GM12875 (cell line): ENCODE measurements at regions not wholly inside any gene's neighbourhood (a gene's known extent, or its start where the extent isn't known, plus 50 kb on each side); places are given as distances from the start of the nearest gene placed in this dataset.

Experiments
- H3K4me3 ChIP-seq: one replicate; pipeline ENCODE4 v1.5.1; 2011; ENCODE audit warnings: low read depth, low read length, control low read depth
- CTCF ChIP-seq: IDR thresholded peaks from 2 replicates; pipeline ENCODE4 v1.5.1; 2011; ENCODE audit warnings: low read depth, mild to moderate bottlenecking, control low read depth, inconsistent platforms, low read length, moderate library complexity, borderline replicate concordance; ENCODE audit not compliant: insufficient read depth

DNA sequence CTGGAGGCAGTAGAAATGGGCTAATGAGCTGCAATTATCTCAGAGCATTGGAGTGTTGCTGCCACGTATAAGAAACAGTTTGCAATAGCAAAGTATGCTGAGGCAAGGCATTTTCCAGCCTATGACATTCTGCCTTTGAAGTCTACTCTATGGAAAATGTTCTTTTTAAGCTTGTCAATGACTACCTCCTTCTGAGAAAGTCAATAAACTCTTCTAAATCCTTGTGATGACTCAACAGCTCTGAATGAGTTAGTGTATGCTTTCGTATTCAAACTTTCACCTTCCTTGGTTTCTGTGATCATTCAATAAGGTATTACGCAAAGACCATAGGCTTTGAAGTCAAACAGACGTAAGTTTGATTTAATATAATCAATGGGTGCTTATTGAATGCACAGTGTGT, 111.2 kb downstream of the CAPZA3 start:
- no peak overlapping the region for H3K4me3 ChIP-seq
- TF ChIP-seq CTCF, result no peak

- H3K4me3 ChIP-seq, result no peak overlapping the region
- TF ChIP-seq CTCF, result no peak
Observed at GRCh38 chr12:18849761-18850160, 111.8 kb downstream of the CAPZA3 start.

DNA sequence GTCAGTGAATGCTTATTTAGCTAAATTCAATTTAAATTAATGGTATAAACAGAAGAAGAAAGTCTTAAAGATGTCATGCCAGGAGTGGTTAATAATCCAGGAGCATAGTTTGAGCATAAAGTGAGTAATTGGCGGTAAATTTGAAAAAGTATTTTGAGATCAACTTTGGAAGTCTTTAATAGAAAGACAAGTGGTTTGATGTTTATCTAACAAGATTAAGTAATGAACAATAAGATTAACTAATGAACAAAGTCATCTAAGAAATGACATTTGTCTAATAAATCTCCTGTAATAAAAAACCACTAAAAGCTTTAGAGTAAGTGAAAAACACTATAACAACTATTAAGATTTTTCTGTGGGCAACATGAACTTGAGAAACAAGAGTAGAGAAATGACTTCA, 112.8 kb downstream of the CAPZA3 start:
- no peak overlapping the region for H3K4me3 ChIP-seq
- no peak for TF ChIP-seq CTCF

DNA sequence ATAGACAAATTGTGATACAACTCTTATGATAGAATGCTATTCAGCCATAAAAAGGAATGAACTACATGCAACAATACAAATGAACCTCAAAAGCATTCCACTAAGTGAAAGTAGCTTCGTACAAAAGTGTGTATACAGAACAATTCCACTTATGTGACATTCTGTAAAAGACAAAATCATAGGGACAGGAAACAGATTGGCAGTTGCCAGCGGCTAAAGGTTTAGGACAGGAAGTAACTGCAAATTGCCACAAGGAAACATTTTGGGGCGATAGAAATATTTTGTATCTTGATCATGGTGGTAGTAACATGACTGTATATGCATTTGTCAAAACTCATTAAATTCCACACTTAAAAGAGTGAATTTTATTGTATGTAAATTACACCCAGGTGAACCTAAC, 113.4 kb downstream of the CAPZA3 start:
- no peak for TF ChIP-seq CTCF
- H3K4me3 ChIP-seq, result no peak overlapping the region

DNA sequence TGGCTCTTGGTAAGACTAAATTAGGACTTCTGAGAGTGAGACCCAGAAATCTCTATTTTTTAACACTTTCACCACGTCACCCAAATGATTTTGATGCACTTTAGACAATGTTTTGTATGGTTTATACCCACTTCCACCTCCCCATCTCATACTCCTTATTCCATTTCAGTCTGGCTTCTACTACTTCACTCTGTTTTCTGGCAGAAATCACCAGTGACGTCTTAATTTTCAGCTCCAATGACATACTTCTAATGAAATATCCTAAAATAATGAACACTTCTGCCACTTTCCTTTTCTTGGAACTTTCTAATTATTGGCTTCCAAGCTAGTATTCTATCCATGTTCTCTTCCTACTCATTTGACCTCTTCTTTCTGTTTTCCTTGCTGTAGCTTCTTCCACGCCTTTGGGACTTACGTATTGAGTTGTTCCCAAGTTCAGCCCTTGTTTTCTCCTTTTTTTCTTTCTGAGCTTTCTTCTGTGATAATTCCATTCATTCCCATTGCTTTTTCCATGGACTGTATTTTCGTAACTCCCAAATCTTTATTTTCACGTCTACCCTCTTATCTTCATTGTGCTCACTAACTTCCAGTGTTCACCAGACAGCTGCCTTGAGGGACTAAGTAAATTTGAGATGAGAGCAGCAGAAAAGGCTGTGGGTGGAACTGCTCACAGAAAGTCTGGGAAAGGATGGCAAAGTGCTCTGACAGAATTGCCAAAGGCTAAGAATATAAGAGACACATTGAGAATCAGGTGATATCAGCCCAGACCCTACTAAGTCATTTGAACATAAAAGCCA, 115.8 kb downstream of the CAPZA3 start:
- H3K4me3 ChIP-seq, result no peak overlapping the region
- no peak for TF ChIP-seq CTCF

GRCh38 chr12:18857656-18858055, 119.7 kb downstream of the CAPZA3 start:
- no peak for TF ChIP-seq CTCF
- H3K4me3 ChIP-seq, result no peak overlapping the region

DNA sequence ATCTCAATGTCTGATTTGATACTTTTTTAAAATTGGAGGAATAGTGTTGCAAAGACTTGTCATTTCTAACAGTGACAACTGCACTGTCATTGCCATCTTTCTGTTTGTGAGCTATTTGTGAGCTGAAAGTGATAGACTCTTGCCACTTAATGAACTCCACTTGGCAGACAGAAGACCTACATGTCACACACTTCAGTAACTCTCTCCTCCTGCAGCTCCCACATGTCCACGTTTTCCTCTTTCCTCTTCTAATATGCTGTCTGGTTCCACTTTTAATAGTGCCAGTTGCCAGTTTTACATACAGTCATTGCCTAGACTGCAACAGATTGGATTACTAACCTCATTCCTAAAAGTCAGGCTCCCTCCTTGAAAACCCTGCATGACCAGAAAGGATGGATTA, 121.5 kb downstream of the CAPZA3 start:
- H3K4me3 ChIP-seq, result no peak overlapping the region
- TF ChIP-seq CTCF, result no peak
